ENCODE measurements at regions not wholly inside any gene's neighbourhood (a gene's known extent, or its start where the extent isn't known, plus 50 kb on each side); places are given as distances from the start of the nearest gene placed in this dataset.

DNA sequence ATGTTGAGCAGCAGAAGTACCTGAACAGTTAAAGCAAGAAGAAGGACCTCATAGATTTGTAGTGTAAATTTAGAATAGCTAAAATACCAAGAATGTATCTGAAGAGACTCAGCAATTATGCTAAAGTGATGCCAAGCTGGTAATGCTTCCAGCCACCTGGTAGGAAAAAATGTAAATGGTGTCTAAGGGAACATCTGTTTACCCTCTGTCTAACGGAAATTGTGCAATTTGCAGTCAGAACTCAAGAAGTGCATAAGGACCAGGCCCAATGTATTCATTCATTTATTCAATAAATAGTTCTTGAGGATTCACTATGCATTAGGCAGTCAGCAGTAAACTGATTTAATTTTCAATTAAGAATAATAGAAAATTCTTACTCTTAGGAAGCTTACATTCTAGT lies 116.0 kb upstream of the ADGRL4 start:
- Histone ChIP-seq H3K27ac (no peak overlapping the region), H3K4me3 (no peak overlapping the region), H3K27me3 (no peaks in the 10 kb centered on the region), H3K4me1 (no peaks in the 10 kb centered on the region), H3K9me3 (no peaks in the 10 kb centered on the region), H3K36me3 (no peaks in the 10 kb centered on the region)
- intact Hi-C loops (cut with DNase I; ENCODE audit: low total_unique reads) = no loop called here
- DNase-seq (ENCODE audit: low spot score in 2 of 2) = no peak
- TF ChIP-seq POLR2A (IDR thresholded peaks at IDR 0.05) (no peak), POLR2AphosphoS5 (IDR thresholded peaks at IDR 0.05) (no peak)
- TF ChIP-seq, protein P1, sequence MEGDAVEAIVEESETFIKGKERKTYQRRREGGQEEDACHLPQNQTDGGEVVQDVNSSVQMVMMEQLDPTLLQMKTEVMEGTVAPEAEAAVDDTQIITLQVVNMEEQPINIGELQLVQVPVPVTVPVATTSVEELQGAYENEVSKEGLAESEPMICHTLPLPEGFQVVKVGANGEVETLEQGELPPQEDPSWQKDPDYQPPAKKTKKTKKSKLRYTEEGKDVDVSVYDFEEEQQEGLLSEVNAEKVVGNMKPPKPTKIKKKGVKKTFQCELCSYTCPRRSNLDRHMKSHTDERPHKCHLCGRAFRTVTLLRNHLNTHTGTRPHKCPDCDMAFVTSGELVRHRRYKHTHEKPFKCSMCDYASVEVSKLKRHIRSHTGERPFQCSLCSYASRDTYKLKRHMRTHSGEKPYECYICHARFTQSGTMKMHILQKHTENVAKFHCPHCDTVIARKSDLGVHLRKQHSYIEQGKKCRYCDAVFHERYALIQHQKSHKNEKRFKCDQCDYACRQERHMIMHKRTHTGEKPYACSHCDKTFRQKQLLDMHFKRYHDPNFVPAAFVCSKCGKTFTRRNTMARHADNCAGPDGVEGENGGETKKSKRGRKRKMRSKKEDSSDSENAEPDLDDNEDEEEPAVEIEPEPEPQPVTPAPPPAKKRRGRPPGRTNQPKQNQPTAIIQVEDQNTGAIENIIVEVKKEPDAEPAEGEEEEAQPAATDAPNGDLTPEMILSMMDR (IDR thresholded peaks at IDR 0.05) = no peak

DNA sequence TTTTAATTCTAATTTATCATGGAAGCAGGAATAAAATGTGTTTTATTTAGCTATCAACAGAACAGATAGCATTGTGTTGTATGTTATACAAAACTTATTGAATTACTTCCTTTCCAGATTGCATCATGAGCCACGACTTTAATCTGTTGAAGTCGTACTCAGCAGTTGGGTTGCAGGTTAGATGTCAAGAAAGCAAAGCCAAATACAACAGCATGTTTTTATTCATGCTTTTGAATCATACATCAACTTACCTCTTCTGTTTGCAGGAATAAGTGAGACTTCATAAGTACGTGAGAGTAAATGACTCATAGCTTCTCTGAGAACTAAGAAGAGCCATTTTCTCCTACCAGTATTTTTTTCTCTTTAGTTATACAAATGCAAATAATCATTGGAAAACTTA lies 110.8 kb upstream of the ADGRL4 start:
- Histone ChIP-seq H3K9me3 (no peaks in the 10 kb centered on the region), H3K4me1 (no peaks in the 10 kb centered on the region), H3K4me3 (no peak overlapping the region), H3K36me3 (no peaks in the 10 kb centered on the region), H3K27me3 (no peaks in the 10 kb centered on the region), H3K27ac (no peak overlapping the region)
- TF ChIP-seq, protein P1 (IDR thresholded peaks at IDR 0.05) = no peak
- TF ChIP-seq POLR2A (IDR thresholded peaks at IDR 0.05) (no peak), POLR2AphosphoS5 (IDR thresholded peaks at IDR 0.05) (no peak)
- intact Hi-C loops (cut with DNase I; ENCODE audit: low total_unique reads) = no loop called here
- DNase-seq (ENCODE audit: low spot score in 2 of 2) = no peak

DNA sequence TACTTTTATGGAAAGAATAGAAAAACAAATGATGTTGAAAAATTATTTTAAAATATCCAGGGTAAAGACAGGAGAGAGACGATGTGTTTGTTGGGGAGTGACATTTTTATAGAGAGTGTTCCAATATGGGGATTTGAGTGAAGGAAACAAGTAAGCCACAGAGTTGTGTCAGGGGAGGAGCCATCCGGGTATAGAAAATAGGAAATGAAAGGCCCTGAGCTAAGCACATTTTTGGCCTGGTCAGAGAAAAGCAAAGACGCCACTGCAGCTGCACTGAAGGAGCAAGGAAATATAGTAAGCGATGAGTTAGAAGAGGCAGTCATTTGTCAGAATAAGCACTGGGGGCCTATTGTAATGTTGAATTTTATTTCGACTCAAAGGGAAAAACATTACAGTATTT lies 107.3 kb upstream of the ADGRL4 start:
- H3K4me1 ChIP-seq = no peaks in the 10 kb centered on the region
- no peak overlapping the region for H3K4me3 ChIP-seq
- no peak overlapping the region for H3K27ac ChIP-seq
- H3K27me3 ChIP-seq = no peaks in the 10 kb centered on the region
- no peak for DNase-seq (ENCODE audit: low spot score in 2 of 2)
- no peak for TF ChIP-seq POLR2AphosphoS5 (IDR thresholded peaks at IDR 0.05)
- TF ChIP-seq, protein P1 (IDR thresholded peaks at IDR 0.05) = no peak
- TF ChIP-seq POLR2A (IDR thresholded peaks at IDR 0.05) = no peak
- H3K36me3 ChIP-seq = no peaks in the 10 kb centered on the region
- intact Hi-C loops (cut with DNase I; ENCODE audit: low total_unique reads) = no loop called here
- no peaks in the 10 kb centered on the region for H3K9me3 ChIP-seq

GRCh38 chr1:79110749-79111148 lies 104.2 kb upstream of the ADGRL4 start:
- H3K27me3 ChIP-seq = no peaks in the 10 kb centered on the region
- no peak for DNase-seq (ENCODE audit: low spot score in 2 of 2)
- intact Hi-C loops (cut with DNase I; ENCODE audit: low total_unique reads) = no loop called here
- no peaks in the 10 kb centered on the region for H3K4me1 ChIP-seq
- TF ChIP-seq, protein P1 (IDR thresholded peaks at IDR 0.05) = no peak
- TF ChIP-seq POLR2AphosphoS5 (IDR thresholded peaks at IDR 0.05) (no peak), POLR2A (IDR thresholded peaks at IDR 0.05) (no peak)
- no peaks in the 10 kb centered on the region for H3K9me3 ChIP-seq
- no peak overlapping the region for H3K27ac ChIP-seq
- H3K4me3 ChIP-seq = no peak overlapping the region
- H3K36me3 ChIP-seq = no peaks in the 10 kb centered on the region

GRCh38 chr1:79109445-79109844 lies 102.9 kb upstream of the ADGRL4 start:
- H3K4me1 ChIP-seq = no peaks in the 10 kb centered on the region
- no peak for DNase-seq (ENCODE audit: low spot score in 2 of 2)
- no peaks in the 10 kb centered on the region for H3K36me3 ChIP-seq
- no peaks in the 10 kb centered on the region for H3K9me3 ChIP-seq
- TF ChIP-seq, protein P1 (IDR thresholded peaks at IDR 0.05) = no peak
- TF ChIP-seq POLR2A (IDR thresholded peaks at IDR 0.05) (no peak), POLR2AphosphoS5 (IDR thresholded peaks at IDR 0.05) (no peak)
- intact Hi-C loops (cut with DNase I; ENCODE audit: low total_unique reads) = no loop called here
- no peak overlapping the region for H3K27ac ChIP-seq
- H3K27me3 ChIP-seq = no peaks in the 10 kb centered on the region
- no peak overlapping the region for H3K4me3 ChIP-seq

All from breast epithelium (tissue), 4 donors.